ENCODE measurements at regions not wholly inside any gene's neighbourhood (a gene's known extent, or its start where the extent isn't known, plus 50 kb on each side); places are given as distances from the start of the nearest gene placed in this dataset.

DNA sequence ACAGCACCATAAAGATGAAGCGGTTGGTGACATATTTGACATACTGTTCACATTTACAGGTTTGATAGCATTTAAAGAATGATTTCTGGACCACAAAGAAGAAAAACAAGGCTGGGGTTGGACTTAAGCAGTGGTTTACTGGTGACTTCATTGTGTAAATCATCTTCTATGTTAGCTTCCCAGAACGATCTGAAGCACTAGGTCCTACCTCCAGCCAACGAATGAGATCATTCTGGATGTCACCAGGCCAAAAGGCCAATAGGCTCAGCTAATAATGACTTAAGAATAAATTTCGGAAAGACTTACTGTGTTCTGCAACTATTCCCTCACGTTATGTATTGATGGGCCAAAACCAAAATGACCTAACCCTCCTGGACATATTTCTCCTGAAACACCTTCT is 675.3 kb upstream of the CCNG1 start:
- H3K27me3 ChIP-seq (ENCODE audit: control insufficient read depth, insufficient read depth, low read length), result no peaks in the 10 kb centered on the region
- no peaks in the 10 kb centered on the region for H3K36me3 ChIP-seq (ENCODE audit: control insufficient read depth, insufficient read depth, low read length)
- no peak overlapping the region for H3K9ac ChIP-seq (ENCODE audit: insufficient read depth, low read length)
- no peak overlapping the region for H3K4me2 ChIP-seq (ENCODE audit: extremely low read depth, insufficient read depth, low read length)
- no peaks in the 10 kb centered on the region for H3K9me3 ChIP-seq (ENCODE audit: control insufficient read depth, insufficient read depth, low read depth, low read length)
- TF ChIP-seq EZH2 (IDR thresholded peaks at IDR 0.05; ENCODE audit: low read length, missing control alignments), result no peak
- TF ChIP-seq, protein P1, sequence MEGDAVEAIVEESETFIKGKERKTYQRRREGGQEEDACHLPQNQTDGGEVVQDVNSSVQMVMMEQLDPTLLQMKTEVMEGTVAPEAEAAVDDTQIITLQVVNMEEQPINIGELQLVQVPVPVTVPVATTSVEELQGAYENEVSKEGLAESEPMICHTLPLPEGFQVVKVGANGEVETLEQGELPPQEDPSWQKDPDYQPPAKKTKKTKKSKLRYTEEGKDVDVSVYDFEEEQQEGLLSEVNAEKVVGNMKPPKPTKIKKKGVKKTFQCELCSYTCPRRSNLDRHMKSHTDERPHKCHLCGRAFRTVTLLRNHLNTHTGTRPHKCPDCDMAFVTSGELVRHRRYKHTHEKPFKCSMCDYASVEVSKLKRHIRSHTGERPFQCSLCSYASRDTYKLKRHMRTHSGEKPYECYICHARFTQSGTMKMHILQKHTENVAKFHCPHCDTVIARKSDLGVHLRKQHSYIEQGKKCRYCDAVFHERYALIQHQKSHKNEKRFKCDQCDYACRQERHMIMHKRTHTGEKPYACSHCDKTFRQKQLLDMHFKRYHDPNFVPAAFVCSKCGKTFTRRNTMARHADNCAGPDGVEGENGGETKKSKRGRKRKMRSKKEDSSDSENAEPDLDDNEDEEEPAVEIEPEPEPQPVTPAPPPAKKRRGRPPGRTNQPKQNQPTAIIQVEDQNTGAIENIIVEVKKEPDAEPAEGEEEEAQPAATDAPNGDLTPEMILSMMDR (conservative IDR thresholded peaks at IDR 0.05 in 1 of 2, IDR thresholded peaks at IDR 0.05 in 1 of 2; ENCODE audit: low read depth in 1 of 2, low read length in 2 of 2), result no peak
- H3K4me3 ChIP-seq (replicated peaks in 1 of 4; ENCODE audit: control extremely low read depth in 1 of 4, insufficient read depth in 1 of 4, low read depth in 3 of 4, low read length in 4 of 4), result no peak overlapping the region
- no peak overlapping the region for H2AFZ ChIP-seq (ENCODE audit: low read length)
- H3K27ac ChIP-seq (ENCODE audit: insufficient read depth, low read length), result no peak overlapping the region
- H3K4me1 ChIP-seq (ENCODE audit: control insufficient read depth, extremely low read depth, insufficient read depth, low read length), result no peaks in the 10 kb centered on the region
- no peak for DNase-seq (ENCODE audit: low read depth in 2 of 2)
- H4K20me1 ChIP-seq (ENCODE audit: control insufficient read depth, extremely low read depth, insufficient read depth, low read length), result no peaks in the 10 kb centered on the region
- no peaks in the 10 kb centered on the region for H3K79me2 ChIP-seq (ENCODE audit: control insufficient read depth, insufficient read depth, low read length)

DNA sequence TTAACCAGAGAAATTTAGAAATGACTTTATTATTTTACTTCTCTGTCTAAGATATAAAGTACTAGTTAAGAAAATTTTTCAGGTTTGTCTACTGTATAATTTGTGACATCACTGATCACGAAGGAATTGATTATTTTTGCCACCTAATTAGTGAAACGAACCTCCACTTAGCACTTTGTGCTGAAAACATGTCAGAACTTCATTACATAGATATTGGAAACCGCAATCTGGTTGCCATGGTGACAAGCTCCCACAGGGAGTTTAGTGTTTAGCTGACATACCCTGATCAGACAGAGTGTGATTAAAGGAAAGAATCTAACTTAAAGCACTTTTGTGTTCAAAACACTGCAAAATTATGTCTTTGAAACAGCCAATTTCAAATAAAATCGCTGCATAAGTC is 668.4 kb upstream of the CCNG1 start:
- H3K9ac ChIP-seq (ENCODE audit: insufficient read depth, low read length), result no peak overlapping the region
- no peaks in the 10 kb centered on the region for H3K9me3 ChIP-seq (ENCODE audit: control insufficient read depth, insufficient read depth, low read depth, low read length)
- no peak for TF ChIP-seq EZH2 (IDR thresholded peaks at IDR 0.05; ENCODE audit: low read length, missing control alignments)
- TF ChIP-seq, protein P1 (conservative IDR thresholded peaks at IDR 0.05 in 1 of 2, IDR thresholded peaks at IDR 0.05 in 1 of 2; ENCODE audit: low read depth in 1 of 2, low read length in 2 of 2), result no peak
- DNase-seq (ENCODE audit: low read depth in 2 of 2), result no peak
- H3K27ac ChIP-seq (ENCODE audit: insufficient read depth, low read length), result no peak overlapping the region
- H3K79me2 ChIP-seq (ENCODE audit: control insufficient read depth, insufficient read depth, low read length), result no peaks in the 10 kb centered on the region
- no peaks in the 10 kb centered on the region for H3K36me3 ChIP-seq (ENCODE audit: control insufficient read depth, insufficient read depth, low read length)
- H3K27me3 ChIP-seq (ENCODE audit: control insufficient read depth, insufficient read depth, low read length), result no peaks in the 10 kb centered on the region
- H4K20me1 ChIP-seq (ENCODE audit: control insufficient read depth, extremely low read depth, insufficient read depth, low read length), result no peaks in the 10 kb centered on the region
- no peak overlapping the region for H2AFZ ChIP-seq (ENCODE audit: low read length)
- no peak overlapping the region for H3K4me2 ChIP-seq (ENCODE audit: extremely low read depth, insufficient read depth, low read length)
- H3K4me1 ChIP-seq (ENCODE audit: control insufficient read depth, extremely low read depth, insufficient read depth, low read length), result no peaks in the 10 kb centered on the region
- no peak overlapping the region for H3K4me3 ChIP-seq (replicated peaks in 1 of 4; ENCODE audit: control extremely low read depth in 1 of 4, insufficient read depth in 1 of 4, low read depth in 3 of 4, low read length in 4 of 4)

DNA sequence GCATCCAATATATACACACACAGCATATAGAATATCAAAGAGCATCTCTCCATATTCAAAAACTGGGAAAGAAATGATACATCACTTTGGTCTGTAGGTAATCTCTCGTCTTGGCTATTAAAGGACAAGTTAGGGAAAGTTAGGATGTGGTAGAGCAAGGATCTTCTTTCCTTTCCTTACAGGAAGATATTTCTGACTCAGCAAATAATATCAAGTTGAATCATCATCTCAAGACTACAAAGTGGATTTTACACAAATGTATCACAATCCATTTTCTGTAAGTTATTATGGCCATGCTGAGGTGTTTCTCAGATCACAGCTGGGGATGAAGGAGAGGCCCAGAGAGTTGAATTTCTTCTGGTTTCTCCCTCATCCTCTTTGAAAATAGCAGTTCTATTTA is 651.7 kb upstream of the CCNG1 start:
- Histone ChIP-seq H3K4me3 (replicated peaks in 1 of 4; ENCODE audit: control extremely low read depth in 1 of 4, insufficient read depth in 1 of 4, low read depth in 3 of 4, low read length in 4 of 4) (no peak overlapping the region), H3K79me2 (ENCODE audit: control insufficient read depth, insufficient read depth, low read length) (no peaks in the 10 kb centered on the region), H3K27me3 (ENCODE audit: control insufficient read depth, insufficient read depth, low read length) (no peaks in the 10 kb centered on the region), H3K9me3 (ENCODE audit: control insufficient read depth, insufficient read depth, low read depth, low read length) (no peaks in the 10 kb centered on the region), H3K4me1 (ENCODE audit: control insufficient read depth, extremely low read depth, insufficient read depth, low read length) (no peaks in the 10 kb centered on the region), H4K20me1 (ENCODE audit: control insufficient read depth, extremely low read depth, insufficient read depth, low read length) (no peaks in the 10 kb centered on the region), H3K27ac (ENCODE audit: insufficient read depth, low read length) (no peak overlapping the region), H3K4me2 (ENCODE audit: extremely low read depth, insufficient read depth, low read length) (no peak overlapping the region), H3K36me3 (ENCODE audit: control insufficient read depth, insufficient read depth, low read length) (no peaks in the 10 kb centered on the region), H2AFZ (ENCODE audit: low read length) (no peak overlapping the region), H3K9ac (ENCODE audit: insufficient read depth, low read length) (no peak overlapping the region)
- no peak for DNase-seq (ENCODE audit: low read depth in 2 of 2)
- TF ChIP-seq, protein P1 (conservative IDR thresholded peaks at IDR 0.05 in 1 of 2, IDR thresholded peaks at IDR 0.05 in 1 of 2; ENCODE audit: low read depth in 1 of 2, low read length in 2 of 2), result no peak
- no peak for TF ChIP-seq EZH2 (IDR thresholded peaks at IDR 0.05; ENCODE audit: low read length, missing control alignments)
